ENCODE measurements at regions not wholly inside any gene's neighbourhood (a gene's known extent, or its start where the extent isn't known, plus 50 kb on each side); places are given as distances from the start of the nearest gene placed in this dataset.

DNA sequence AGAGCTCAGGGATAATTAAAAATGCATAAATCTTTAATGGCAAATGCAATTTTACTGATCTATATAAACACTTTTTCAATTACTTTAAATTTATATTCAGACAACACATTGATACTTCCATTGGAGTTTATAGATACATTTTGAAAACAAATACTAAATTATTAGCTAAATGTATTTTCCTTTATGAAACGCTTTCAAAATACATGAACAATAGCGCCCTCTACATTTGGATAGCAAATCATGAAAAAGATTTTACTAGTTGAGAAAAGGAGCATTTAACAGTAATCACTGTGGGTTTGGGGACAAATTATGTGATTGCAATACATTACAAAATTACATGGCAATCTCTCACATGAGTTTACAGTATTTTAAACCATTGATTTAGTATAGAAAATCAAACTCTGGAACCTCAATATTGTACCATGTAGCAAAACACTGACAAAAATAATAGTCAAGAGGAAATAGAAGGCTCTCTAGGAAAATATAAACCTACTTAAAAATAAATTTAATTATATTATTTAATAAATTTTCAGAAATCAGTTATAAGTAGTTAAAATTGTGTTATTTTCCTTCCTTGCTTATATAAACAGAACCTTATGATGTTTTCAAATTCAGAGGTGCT lies 207.9 kb downstream of the ZIC1 start:
- Histone ChIP-seq H3K27ac (ENCODE audit: low read depth) (no peak overlapping the region), H3K36me3 (ENCODE audit: insufficient read depth) (no peaks in the 10 kb centered on the region), H3K4me1 (ENCODE audit: insufficient read depth) (no peaks in the 10 kb centered on the region), H3K4me3 (ENCODE audit: low read depth, low read length) (no peak overlapping the region)
- DNase-seq (ENCODE audit: extremely low spot score) = no peak
- 6% methylated on average over 2 of the region's 2 CpGs for WGBS

DNA sequence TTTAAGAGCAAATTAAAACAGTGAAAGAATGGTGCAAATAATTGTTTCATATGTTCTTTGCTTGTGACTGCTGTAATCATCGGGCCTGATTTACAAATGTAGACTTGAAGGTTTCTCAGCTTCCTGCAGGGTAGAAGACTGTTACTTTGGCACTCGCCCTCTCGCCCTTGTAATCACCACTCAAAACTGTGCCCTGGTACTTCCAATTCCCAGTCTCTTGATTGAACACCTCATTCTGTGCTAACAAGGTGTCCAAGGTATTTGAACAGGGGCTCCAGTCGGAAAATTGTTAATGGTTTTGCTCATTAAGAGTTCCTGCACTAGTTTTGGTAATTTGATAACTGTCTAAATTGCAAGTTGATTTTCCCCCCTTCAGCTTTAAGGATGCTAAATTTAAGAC lies 209.5 kb downstream of the ZIC1 start:
- no peak for DNase-seq (ENCODE audit: extremely low spot score)
- no peak overlapping the region for H3K27ac ChIP-seq (ENCODE audit: low read depth)
- H3K4me1 ChIP-seq (ENCODE audit: insufficient read depth) = no peaks in the 10 kb centered on the region
- no peak overlapping the region for H3K4me3 ChIP-seq (ENCODE audit: low read depth, low read length)
- no peaks in the 10 kb centered on the region for H3K36me3 ChIP-seq (ENCODE audit: insufficient read depth)
- WGBS = 50% methylated on average over 4 of the region's 4 CpGs

DNA sequence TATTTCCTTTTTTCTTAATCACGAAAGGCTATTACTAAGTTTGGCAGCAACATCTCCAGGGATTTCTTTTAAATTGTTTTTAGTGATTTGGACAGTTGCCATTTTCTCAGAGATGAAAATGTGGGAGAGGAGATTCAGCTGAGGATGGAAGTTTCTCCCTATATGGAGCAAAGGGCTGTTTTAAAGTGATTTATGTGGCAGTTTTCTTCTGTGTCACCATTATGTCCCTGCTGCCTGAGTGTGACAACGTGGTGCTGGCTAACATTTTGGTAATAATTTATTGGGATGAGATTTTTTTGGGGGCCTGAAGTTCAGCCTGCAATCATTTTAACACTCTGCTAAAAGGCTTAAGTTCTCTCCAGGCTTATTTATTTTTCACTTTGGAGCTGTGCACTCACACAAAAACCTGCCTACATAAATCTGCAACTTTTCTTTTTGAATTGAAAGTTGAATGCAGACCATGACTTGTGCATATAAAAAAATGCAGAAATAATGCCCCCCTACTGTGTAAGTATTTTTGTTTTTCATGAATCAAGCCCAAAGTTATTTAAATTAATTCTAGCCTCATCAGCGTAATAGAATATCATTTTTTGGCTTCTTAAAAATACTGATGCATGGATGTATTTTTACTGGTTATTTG lies 210.9 kb downstream of the ZIC1 start:
- DNase-seq (ENCODE audit: extremely low spot score) = no peak
- H3K4me1 ChIP-seq (ENCODE audit: insufficient read depth) = no peaks in the 10 kb centered on the region
- H3K27ac ChIP-seq (ENCODE audit: low read depth) = no peak overlapping the region
- WGBS = 32% methylated on average over 3 of the region's 3 CpGs
- no peaks in the 10 kb centered on the region for H3K36me3 ChIP-seq (ENCODE audit: insufficient read depth)
- no peak overlapping the region for H3K4me3 ChIP-seq (ENCODE audit: low read depth, low read length)

DNA sequence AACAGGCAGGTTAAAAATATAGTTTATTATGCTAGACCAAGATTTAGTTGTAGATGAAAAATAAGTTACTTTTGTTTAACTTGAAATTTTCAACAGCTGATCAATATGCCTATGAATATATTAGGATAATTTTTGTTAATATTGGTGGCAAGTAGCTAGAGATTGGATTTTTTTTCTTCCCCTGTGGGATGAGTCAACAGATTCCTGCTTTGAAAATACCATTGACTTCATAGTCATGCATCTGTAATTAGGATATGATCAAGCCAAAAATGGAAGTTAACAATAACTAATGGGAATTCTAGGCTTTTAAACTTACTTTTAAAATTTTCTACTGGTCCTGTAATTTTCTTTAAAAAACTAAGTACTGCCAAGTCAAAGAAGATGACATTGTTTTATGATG lies 211.7 kb downstream of the ZIC1 start:
- Histone ChIP-seq H3K4me1 (ENCODE audit: insufficient read depth) (no peaks in the 10 kb centered on the region), H3K27ac (ENCODE audit: low read depth) (no peak overlapping the region), H3K4me3 (ENCODE audit: low read depth, low read length) (no peak overlapping the region), H3K36me3 (ENCODE audit: insufficient read depth) (no peaks in the 10 kb centered on the region)
- no peak for DNase-seq (ENCODE audit: extremely low spot score)

DNA sequence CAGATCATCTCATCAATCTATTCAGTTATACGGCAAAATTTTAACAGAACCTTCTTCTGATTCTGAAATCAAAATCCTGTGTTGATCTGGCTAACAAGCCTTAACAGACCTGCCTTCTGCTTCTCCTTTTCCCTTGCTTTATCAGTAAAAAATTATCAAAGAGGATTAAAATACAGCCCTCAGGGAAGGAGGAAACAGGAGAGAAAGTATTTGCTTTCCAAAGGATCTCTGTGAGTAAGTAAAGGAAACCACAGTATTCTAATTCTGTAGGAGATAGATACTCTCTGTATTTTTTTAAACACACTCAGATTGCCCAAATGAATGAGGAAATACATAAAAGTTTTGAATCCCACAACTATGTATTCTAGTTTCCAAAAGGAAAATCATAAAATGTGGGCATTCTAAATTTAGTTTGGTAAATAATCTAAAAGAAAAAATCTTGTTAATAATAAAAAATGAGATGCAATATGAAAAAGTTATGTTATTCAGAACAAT lies 221.8 kb downstream of the ZIC1 start:
- no peak for DNase-seq (ENCODE audit: extremely low spot score)
- Histone ChIP-seq H3K4me3 (ENCODE audit: low read depth, low read length) (no peak overlapping the region), H3K4me1 (ENCODE audit: insufficient read depth) (no peaks in the 10 kb centered on the region), H3K36me3 (ENCODE audit: insufficient read depth) (no peaks in the 10 kb centered on the region), H3K27ac (ENCODE audit: low read depth) (no peak overlapping the region)
- 83% methylated on average over 1 of the region's 1 CpG for WGBS

DNA sequence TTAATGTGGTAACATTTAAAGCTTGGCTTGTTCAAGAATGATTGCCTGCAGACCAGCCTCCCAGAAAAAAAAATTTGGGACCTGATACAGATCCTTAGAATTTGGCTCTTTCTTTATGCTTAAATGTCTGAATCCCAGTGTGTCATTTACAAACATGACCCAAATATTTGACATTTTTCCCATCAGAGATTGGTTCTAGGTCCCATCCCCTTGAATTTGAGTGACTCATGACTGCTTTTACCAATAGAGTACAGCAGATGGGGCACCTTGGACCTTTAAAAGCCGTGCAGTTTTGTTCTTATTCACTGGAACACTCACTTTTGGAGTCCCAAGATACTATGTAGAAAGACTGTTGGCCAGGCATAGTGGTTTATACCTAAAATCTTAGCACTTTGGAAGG lies 231.6 kb downstream of the ZIC1 start:
- no peak for DNase-seq (ENCODE audit: extremely low spot score)
- Histone ChIP-seq H3K4me3 (ENCODE audit: low read depth, low read length) (no peak overlapping the region), H3K36me3 (ENCODE audit: insufficient read depth) (no peaks in the 10 kb centered on the region), H3K4me1 (ENCODE audit: insufficient read depth) (no peaks in the 10 kb centered on the region), H3K27ac (ENCODE audit: low read depth) (no peak overlapping the region)
- WGBS = 69% methylated on average over 1 of the region's 1 CpG

DNA sequence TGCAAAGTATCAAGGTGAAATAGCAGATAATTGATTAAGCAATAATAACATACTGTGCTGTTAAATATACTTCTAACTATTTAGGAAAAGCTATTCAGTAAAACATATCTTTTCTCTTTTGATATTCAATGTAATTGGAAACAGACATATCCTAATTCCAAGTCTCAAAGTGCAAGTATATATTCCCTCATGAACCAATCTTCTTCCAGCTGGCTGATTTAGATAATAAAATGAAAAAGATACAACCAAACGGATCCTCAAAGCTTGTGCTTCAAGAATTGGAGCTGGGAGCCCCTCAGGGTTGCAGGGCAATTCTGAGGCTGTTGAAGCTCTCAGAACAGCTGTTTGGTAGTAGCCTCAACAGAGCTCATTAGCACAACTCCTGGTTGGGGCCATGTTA lies 236.6 kb downstream of the ZIC1 start:
- no peak overlapping the region for H3K27ac ChIP-seq (ENCODE audit: low read depth)
- H3K4me3 ChIP-seq (ENCODE audit: low read depth, low read length) = no peak overlapping the region
- WGBS = 35% methylated on average over 1 of the region's 1 CpG

DNA sequence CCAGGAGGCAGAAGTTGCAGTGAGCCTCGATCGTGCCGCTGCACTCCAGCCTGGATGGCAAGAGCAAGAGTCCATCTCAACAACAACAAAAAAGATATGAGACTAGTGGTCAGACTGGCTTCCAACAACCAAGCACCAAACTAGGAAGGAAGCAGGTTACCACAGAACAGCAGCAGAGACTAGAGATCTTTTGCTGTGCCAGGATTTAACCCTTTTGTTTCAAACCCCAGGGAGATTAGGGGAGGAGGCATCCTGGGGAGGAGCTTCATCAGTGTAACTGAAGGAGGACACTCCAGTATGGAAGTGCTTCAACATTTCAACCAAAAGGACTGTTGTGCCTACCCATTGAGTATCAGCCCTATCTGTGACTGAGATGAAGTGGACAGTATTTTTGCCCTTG lies 240.3 kb downstream of the ZIC1 start:
- no peak for DNase-seq (ENCODE audit: extremely low spot score)
- Histone ChIP-seq H3K36me3 (ENCODE audit: insufficient read depth) (no peaks in the 10 kb centered on the region), H3K4me3 (ENCODE audit: low read depth, low read length) (no peak overlapping the region), H3K27ac (ENCODE audit: low read depth) (no peak overlapping the region), H3K4me1 (ENCODE audit: insufficient read depth) (no peaks in the 10 kb centered on the region)
- WGBS = 93% methylated on average over 3 of the region's 3 CpGs

More for the DNA sequence above, 236.6 kb downstream of the ZIC1 start:
- Histone ChIP-seq H3K4me1 (ENCODE audit: insufficient read depth) (no peaks in the 10 kb centered on the region), H3K36me3 (ENCODE audit: insufficient read depth) (no peaks in the 10 kb centered on the region)
- DNase-seq (ENCODE audit: extremely low spot score) = no peak

DNA sequence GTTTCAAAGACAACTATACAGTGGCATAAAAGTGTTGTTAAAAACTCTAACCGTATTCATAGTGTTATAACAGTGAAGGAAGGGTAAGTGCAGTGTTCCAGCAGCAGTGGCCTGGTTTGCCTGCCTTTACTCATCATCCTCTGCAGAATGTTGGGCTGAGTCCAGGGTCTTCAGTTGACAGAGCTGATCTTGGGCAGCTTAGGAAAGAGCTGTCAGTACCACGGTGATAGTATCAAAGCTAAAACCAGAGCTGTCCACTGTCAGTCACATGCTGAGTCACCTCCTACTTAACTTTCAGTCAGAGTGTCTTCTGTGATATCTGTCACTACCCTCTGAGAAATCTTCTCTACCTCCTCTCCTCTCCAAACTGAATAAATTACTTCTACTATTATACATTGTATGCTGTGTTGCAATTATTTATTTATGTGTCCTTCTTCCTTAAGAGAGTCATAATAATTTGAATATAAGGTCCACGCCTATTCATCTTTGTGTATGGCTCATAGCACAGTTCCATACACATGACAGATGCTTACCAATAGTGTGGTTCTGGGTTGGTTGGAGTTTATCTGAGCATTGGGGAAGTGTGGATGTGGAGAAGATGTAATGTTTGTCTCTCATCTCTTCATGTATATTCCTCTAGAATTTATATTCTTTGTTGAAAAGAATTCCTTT lies 242.1 kb downstream of the ZIC1 start:
- Histone ChIP-seq H3K4me3 (ENCODE audit: low read depth, low read length) (no peak overlapping the region), H3K27ac (ENCODE audit: low read depth) (no peak overlapping the region), H3K36me3 (ENCODE audit: insufficient read depth) (no peaks in the 10 kb centered on the region), H3K4me1 (ENCODE audit: insufficient read depth) (no peaks in the 10 kb centered on the region)
- WGBS = 59% methylated on average over 3 of the region's 3 CpGs
- no peak for DNase-seq (ENCODE audit: extremely low spot score)

DNA sequence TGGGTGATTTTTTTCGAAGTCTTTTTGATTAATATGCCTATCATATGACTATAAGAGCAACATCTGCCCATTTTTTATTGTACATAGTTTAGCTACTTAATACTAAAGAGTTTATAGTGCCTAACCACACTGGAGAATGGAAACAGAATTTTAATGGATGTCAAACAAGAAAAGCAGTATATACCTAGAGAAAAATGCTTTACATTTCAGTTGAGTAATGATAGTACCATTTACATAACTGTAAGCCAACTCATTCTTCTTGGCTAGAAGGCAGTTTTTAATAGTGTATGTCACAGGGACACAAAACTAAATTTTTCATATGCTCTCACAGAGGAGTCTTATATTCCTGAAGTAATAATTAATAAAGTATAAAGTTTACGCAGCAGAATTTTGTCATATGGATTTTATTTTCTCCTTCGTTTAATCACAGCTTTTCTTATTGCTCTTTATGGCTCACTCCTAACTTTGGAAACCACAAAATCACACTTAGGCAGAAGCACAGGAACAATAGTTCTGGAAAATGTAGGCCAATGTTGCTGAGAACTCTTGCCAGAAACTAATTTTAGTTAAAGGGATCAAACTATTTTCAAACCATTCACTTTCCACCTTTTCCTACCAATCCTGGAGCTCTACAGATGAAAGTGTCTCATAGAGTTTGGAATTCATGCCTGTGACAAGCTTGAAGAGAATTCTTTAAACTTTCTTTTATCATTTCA lies 243.6 kb downstream of the ZIC1 start:
- no peaks in the 10 kb centered on the region for H3K36me3 ChIP-seq (ENCODE audit: insufficient read depth)
- 78% methylated on average over 3 of the region's 3 CpGs for WGBS
- no peak overlapping the region for H3K4me3 ChIP-seq (ENCODE audit: low read depth, low read length)
- no peaks in the 10 kb centered on the region for H3K4me1 ChIP-seq (ENCODE audit: insufficient read depth)
- H3K27ac ChIP-seq (ENCODE audit: low read depth) = no peak overlapping the region
- no peak for DNase-seq (ENCODE audit: extremely low spot score)

DNA sequence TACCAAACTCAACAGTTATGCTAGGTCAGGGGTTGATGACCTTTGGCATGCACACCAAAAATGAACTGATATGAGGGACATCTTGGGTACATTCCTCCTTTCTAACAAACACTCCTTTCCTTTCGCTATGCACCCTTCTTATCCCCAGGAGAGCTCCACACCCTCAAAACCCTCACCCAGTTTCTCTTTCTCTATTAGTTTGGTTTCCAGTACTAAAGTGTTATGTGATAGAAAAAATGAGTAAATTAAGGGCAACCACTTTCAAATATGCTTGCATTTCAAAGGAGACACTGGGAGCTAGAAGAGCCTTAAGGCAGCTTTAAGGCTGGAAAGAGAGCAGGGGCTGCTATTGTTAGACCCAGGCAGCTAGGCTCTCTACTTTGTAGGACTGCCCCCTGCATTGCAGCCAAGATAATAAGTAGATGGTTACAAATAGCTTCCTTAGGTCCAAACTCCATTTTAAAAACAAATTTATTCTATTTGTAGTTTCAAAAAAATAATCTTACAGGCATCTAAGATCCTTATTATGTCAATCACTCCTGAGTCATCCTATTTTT lies 244.3 kb downstream of the ZIC1 start:
- 93% methylated on average over 1 of the region's 1 CpG for WGBS
- H3K27ac ChIP-seq (ENCODE audit: low read depth) = no peak overlapping the region

DNA sequence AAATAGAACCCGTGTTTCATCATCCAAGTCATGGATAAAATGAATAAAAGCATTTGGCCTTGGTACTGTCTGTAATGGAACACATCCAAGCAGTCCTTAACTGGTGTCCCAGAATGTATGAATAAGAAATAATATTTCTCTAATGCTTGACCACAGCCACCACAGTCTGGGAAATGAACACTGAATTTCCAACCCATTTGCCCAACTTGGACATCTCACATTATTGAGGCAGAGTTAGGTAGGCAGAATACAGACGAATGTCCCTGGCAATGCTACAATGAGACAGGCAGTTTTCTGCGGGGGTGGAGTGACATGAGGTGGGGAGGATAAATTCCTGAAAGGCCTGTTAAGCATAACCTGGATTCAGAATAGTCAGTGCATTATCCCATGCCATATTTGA lies 245.7 kb downstream of the ZIC1 start:
- 60% methylated on average over 3 of the region's 3 CpGs for WGBS
- Histone ChIP-seq H3K27ac (ENCODE audit: low read depth) (no peak overlapping the region), H3K36me3 (ENCODE audit: insufficient read depth) (no peaks in the 10 kb centered on the region), H3K4me1 (ENCODE audit: insufficient read depth) (no peaks in the 10 kb centered on the region), H3K4me3 (ENCODE audit: low read depth, low read length) (no peak overlapping the region)
- DNase-seq (ENCODE audit: extremely low spot score) = no peak

More for the DNA sequence above, 244.3 kb downstream of the ZIC1 start:
- H3K4me1 ChIP-seq (ENCODE audit: insufficient read depth) = no peaks in the 10 kb centered on the region
- DNase-seq (ENCODE audit: extremely low spot score) = no peak
- no peak overlapping the region for H3K4me3 ChIP-seq (ENCODE audit: low read depth, low read length)
- no peaks in the 10 kb centered on the region for H3K36me3 ChIP-seq (ENCODE audit: insufficient read depth)

DNA sequence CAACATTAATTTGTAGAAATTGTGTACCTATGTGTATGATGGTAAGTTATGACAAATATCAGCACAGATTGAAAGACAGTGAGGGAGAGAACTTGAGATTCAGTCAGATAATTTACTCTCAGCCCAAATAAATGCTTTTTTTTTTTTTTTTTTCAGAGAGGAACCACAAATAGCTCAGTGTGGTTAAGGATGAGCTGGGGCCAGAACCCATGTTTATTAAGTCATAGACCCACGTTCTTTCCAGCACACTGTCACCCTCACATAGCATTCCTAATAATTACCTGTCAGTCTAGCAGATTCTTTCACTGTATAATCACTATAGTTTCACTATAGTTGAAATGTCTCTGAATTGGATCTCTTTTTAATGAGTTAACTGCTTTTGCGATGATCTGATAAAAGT lies 246.1 kb downstream of the ZIC1 start:
- H3K4me3 ChIP-seq (ENCODE audit: low read depth, low read length) = no peak overlapping the region
- H3K27ac ChIP-seq (ENCODE audit: low read depth) = no peak overlapping the region
- WGBS = 71% methylated on average over 2 of the region's 2 CpGs
- no peaks in the 10 kb centered on the region for H3K36me3 ChIP-seq (ENCODE audit: insufficient read depth)
- H3K4me1 ChIP-seq (ENCODE audit: insufficient read depth) = no peaks in the 10 kb centered on the region
- no peak for DNase-seq (ENCODE audit: extremely low spot score)
